ENCODE measurements at regions not wholly inside any gene's neighbourhood (a gene's known extent, or its start where the extent isn't known, plus 50 kb on each side); places are given as distances from the start of the nearest gene placed in this dataset.

- no peak for TF ChIP-seq POLR2A (IDR thresholded peaks at IDR 0.05)
- TF ChIP-seq CTCF (IDR thresholded peaks at IDR 0.05) = no peak
Observed at GRCh38 chr22:34622602-34623001, 443.4 kb upstream of the ISX start.

Data from upper lobe of left lung (tissue), 4 donors.